Ishikawa (cell line): ENCODE measurements at regions not wholly inside any gene's neighbourhood (a gene's known extent, or its start where the extent isn't known, plus 50 kb on each side); places are given as distances from the start of the nearest gene placed in this dataset.

Experiments
- CEBPB ChIP-seq: IDR thresholded peaks from 2 replicates; pipeline ENCODE4 v1.6.1; 2012
- CREB1 ChIP-seq: IDR thresholded peaks from 2 replicates; pipeline ENCODE4 v1.6.1; 2012; ENCODE audit warnings: low read depth
- EGR1 ChIP-seq: IDR thresholded peaks from 2 replicates; pipeline ENCODE4 v1.6.1; 2012
- EP300 ChIP-seq: IDR thresholded peaks from 2 replicates; pipeline ENCODE4 v1.6.1; 2012; ENCODE audit warnings: borderline replicate concordance
- FOXM1 ChIP-seq: IDR thresholded peaks from 2 replicates; pipeline ENCODE4 v1.6.1; 2012; ENCODE audit warnings: low read depth, borderline replicate concordance
- NFIC ChIP-seq: IDR thresholded peaks from 2 replicates; pipeline ENCODE4 v1.6.1; 2012
- RAD21 ChIP-seq: IDR thresholded peaks from 2 replicates; pipeline ENCODE4 v1.6.1; 2012; ENCODE audit warnings: low read depth
- TAF1 ChIP-seq: IDR thresholded peaks from 2 replicates; pipeline ENCODE4 v1.6.1; 2012; ENCODE audit warnings: low read depth, mild to moderate bottlenecking
- TCF12 ChIP-seq: IDR thresholded peaks from 2 replicates; pipeline ENCODE4 v1.6.1; 2012; ENCODE audit warnings: low read depth
- YY1 ChIP-seq: IDR thresholded peaks from 2 replicates; pipeline ENCODE4 v1.6.1; 2012; ENCODE audit warnings: low read depth
- ZBTB7A ChIP-seq: IDR thresholded peaks from 2 replicates; pipeline ENCODE4 v1.6.1; 2012; ENCODE audit warnings: low read depth
- TF ChIP-seq, protein P1 (sequence below): IDR thresholded peaks from 2 replicates; pipeline ENCODE4 v1.6.1; 2012
- TF ChIP-seq, protein P2 (sequence below): IDR thresholded peaks from 2 replicates; pipeline ENCODE4 v1.6.1; 2012; ENCODE audit warnings: low read depth, mild to moderate bottlenecking

- TF ChIP-seq TAF1 (no peak), RAD21 (no peak), CREB1 (no peak), EP300 (no peak), TCF12 (no peak), EGR1 (no peak), CEBPB (no peak), YY1 (no peak), FOXM1 (no peak), NFIC (no peak), ZBTB7A (no peak)
- TF ChIP-seq, protein P1, sequence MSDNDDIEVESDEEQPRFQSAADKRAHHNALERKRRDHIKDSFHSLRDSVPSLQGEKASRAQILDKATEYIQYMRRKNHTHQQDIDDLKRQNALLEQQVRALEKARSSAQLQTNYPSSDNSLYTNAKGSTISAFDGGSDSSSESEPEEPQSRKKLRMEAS, result no peak
- TF ChIP-seq, protein P2, sequence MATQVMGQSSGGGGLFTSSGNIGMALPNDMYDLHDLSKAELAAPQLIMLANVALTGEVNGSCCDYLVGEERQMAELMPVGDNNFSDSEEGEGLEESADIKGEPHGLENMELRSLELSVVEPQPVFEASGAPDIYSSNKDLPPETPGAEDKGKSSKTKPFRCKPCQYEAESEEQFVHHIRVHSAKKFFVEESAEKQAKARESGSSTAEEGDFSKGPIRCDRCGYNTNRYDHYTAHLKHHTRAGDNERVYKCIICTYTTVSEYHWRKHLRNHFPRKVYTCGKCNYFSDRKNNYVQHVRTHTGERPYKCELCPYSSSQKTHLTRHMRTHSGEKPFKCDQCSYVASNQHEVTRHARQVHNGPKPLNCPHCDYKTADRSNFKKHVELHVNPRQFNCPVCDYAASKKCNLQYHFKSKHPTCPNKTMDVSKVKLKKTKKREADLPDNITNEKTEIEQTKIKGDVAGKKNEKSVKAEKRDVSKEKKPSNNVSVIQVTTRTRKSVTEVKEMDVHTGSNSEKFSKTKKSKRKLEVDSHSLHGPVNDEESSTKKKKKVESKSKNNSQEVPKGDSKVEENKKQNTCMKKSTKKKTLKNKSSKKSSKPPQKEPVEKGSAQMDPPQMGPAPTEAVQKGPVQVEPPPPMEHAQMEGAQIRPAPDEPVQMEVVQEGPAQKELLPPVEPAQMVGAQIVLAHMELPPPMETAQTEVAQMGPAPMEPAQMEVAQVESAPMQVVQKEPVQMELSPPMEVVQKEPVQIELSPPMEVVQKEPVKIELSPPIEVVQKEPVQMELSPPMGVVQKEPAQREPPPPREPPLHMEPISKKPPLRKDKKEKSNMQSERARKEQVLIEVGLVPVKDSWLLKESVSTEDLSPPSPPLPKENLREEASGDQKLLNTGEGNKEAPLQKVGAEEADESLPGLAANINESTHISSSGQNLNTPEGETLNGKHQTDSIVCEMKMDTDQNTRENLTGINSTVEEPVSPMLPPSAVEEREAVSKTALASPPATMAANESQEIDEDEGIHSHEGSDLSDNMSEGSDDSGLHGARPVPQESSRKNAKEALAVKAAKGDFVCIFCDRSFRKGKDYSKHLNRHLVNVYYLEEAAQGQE, result no peak
Observed at GRCh38 chr9:119802621-119803020, 433.4 kb upstream of the BRINP1 start.
